H1 (cell line): ENCODE measurements at regions not wholly inside any gene's neighbourhood (a gene's known extent, or its start where the extent isn't known, plus 50 kb on each side); places are given as distances from the start of the nearest gene placed in this dataset.

Experiments used
- CTCF ChIA-PET: fragments of 300-600 bp; sonication (Branson Sonifier 250); formaldehyde crosslinking; loops from one replicate; lab custom pipeline; 2021; ENCODE audit not compliant: partially characterized antibody; lab: Charles Lee
- POLR2A ChIA-PET: fragments of 300-600 bp; sonication (Branson Sonifier 250); formaldehyde crosslinking; loops from one replicate; lab custom pipeline; 2021; ENCODE audit warnings: inconsistent platforms; ENCODE audit not compliant: partially characterized antibody; lab: Charles Lee
- DNase-seq, 2 experiments: peaks; one replicate each; pipeline versions ENCODE4 v3.0.0 to v3.0.0-alpha.2; 2010 to 2022; ENCODE audit warnings: low spot score in 2 of 2, low read depth in 1 of 2, mixed read lengths in 1 of 2
- FAIRE-seq: peaks from 2 replicates; lab custom pipeline; 2011; peaks lifted over from hg19 to GRCh38; lab: Jason Lieb, UNC
- H2AFZ ChIP-seq: 2 replicates; pipeline ENCODE4 v1.8.1; 2012; ENCODE audit warnings: low read length, inconsistent platforms
- H2AK5ac ChIP-seq: 2 replicates; pipeline ENCODE4 v1.6.1; 2013; ENCODE audit warnings: low read depth, low read length
- H2BK120ac ChIP-seq: replicated peaks from 2 replicates; pipeline ENCODE3; 2013; ENCODE audit warnings: low read depth, low read length, inconsistent platforms
- H2BK12ac ChIP-seq: 2 replicates; pipeline ENCODE4 v1.6.1; 2013; ENCODE audit warnings: low read depth, low read length
- H2BK15ac ChIP-seq: 2 replicates; pipeline ENCODE4 v1.6.1; 2013; ENCODE audit warnings: low read length
- H2BK20ac ChIP-seq: 2 replicates; pipeline ENCODE4 v1.6.1; 2013; ENCODE audit warnings: low read length
- H2BK5ac ChIP-seq: 2 replicates; pipeline ENCODE4 v1.6.1; 2013; ENCODE audit warnings: low read depth, low read length
- H3K14ac ChIP-seq: 2 replicates; pipeline ENCODE4 v1.6.1; 2013; ENCODE audit warnings: inconsistent platforms; ENCODE audit not compliant: insufficient read length
- H3K18ac ChIP-seq: 2 replicates; pipeline ENCODE4 v1.6.1; 2013; ENCODE audit warnings: low read length; ENCODE audit errors: extremely low read depth
- H3K23ac ChIP-seq: 2 replicates; pipeline ENCODE4 v1.6.1; 2013; ENCODE audit warnings: inconsistent platforms; ENCODE audit not compliant: insufficient read length
- H3K23me2 ChIP-seq: 2 replicates; pipeline ENCODE4 v1.6.1; 2013; ENCODE audit warnings: low read depth, low read length
- H3K27ac ChIP-seq: 2 replicates; pipeline ENCODE4 v1.6.1; 2011; ENCODE audit warnings: low read depth, low read length, inconsistent platforms
- H3K27me3 ChIP-seq, 4 experiments: replicated peaks in 1 of 4; 1 replicate in 1 of 4; 2 replicates in 3 of 4; pipeline versions ENCODE4 v1.6.1 to v1.8.1; 2011 to 2013; ENCODE audit warnings: low read length in 3 of 4, mild to moderate bottlenecking in 3 of 4, inconsistent platforms in 2 of 4, mixed read lengths in 2 of 4, moderate library complexity in 1 of 4; ENCODE audit not compliant: control insufficient read depth in 3 of 4, insufficient read depth in 3 of 4; ENCODE audit errors: extremely low read depth in 1 of 4
- H3K36me3 ChIP-seq, 4 experiments: 2 replicates each; pipeline versions ENCODE4 v1.6.1 to v1.8.1; 2011 to 2013; ENCODE audit warnings: mild to moderate bottlenecking in 4 of 4, low read length in 3 of 4, moderate library complexity in 2 of 4, control low read depth in 1 of 4, inconsistent platforms in 1 of 4; ENCODE audit not compliant: insufficient read depth in 4 of 4, control insufficient read depth in 2 of 4
- H3K4ac ChIP-seq: replicated peaks from 2 replicates; pipeline ENCODE3; 2013; ENCODE audit warnings: low read length, low read depth, mixed read lengths, inconsistent platforms; ENCODE audit not compliant: insufficient read length
- H3K4me1 ChIP-seq, 4 experiments: replicated peaks in 1 of 4; 1 replicate in 1 of 4; 2 replicates in 3 of 4; pipeline versions ENCODE4 v1.6.1 to v1.8.1; 2011 to 2013; ENCODE audit warnings: low read length in 3 of 4, inconsistent platforms in 2 of 4, mixed read lengths in 1 of 4; ENCODE audit not compliant: insufficient read depth in 4 of 4, control insufficient read depth in 3 of 4
- H3K4me2 ChIP-seq, 2 experiments: 2 replicates each; pipeline versions ENCODE4 v1.6.1 to v1.8.1; 2011 to 2013; ENCODE audit warnings: low read depth in 2 of 2, low read length in 2 of 2, control low read depth in 1 of 2, inconsistent platforms in 1 of 2, mild to moderate bottlenecking in 1 of 2; ENCODE audit not compliant: insufficient read depth in 1 of 2
- H3K4me3 ChIP-seq, 4 experiments: fragments of 200-600, 300-600 bp in 1 of 4; sonication (generic), shearing (Covaris generic), sonication (Bioruptor Twin) in 1 of 4; 2 replicates each; pipeline versions ENCODE4 v1.5.1 to v1.8.1; 2011 to 2016; ENCODE audit warnings: low read length in 4 of 4, low read depth in 3 of 4, control low read depth in 2 of 4, inconsistent platforms in 2 of 4, mild to moderate bottlenecking in 2 of 4, mixed read lengths in 1 of 4, moderate library complexity in 1 of 4; ENCODE audit not compliant: insufficient read depth in 2 of 4; ENCODE audit errors: extremely low read depth in 1 of 4
- H3K56ac ChIP-seq: replicated peaks from 2 replicates; pipeline ENCODE3; 2013; ENCODE audit warnings: low read depth, mild to moderate bottlenecking, mixed read lengths, low read length, inconsistent platforms; ENCODE audit not compliant: insufficient read length
- H3K79me1 ChIP-seq: 2 replicates; pipeline ENCODE4 v1.6.1; 2013; ENCODE audit warnings: low read depth, low read length, control low read depth
- H3K79me2 ChIP-seq, 2 experiments: 2 replicates each; pipeline versions ENCODE4 v1.6.1 to v1.8.1; 2012 to 2013; ENCODE audit warnings: low read length in 2 of 2, mild to moderate bottlenecking in 2 of 2, inconsistent platforms in 1 of 2; ENCODE audit not compliant: insufficient read depth in 2 of 2, control insufficient read depth in 1 of 2
- H3K9ac ChIP-seq, 4 experiments: replicated peaks in 1 of 4; 1 replicate in 1 of 4; 2 replicates in 3 of 4; pipeline versions ENCODE4 v1.6.1 to v1.8.1; 2011 to 2013; ENCODE audit warnings: low read depth in 3 of 4, low read length in 3 of 4, control low read depth in 2 of 4, mild to moderate bottlenecking in 2 of 4, moderate library complexity in 2 of 4, inconsistent platforms in 1 of 4; ENCODE audit errors: extremely low read depth in 1 of 4
- H3K9me3 ChIP-seq, 2 experiments: 2 replicates each; pipeline versions ENCODE4 v1.6.1 to v1.8.1; 2012 to 2013; ENCODE audit warnings: mild to moderate bottlenecking in 2 of 2, moderate library complexity in 2 of 2, control low read depth in 1 of 2, inconsistent platforms in 1 of 2, low read depth in 1 of 2, low read length in 1 of 2, mixed read lengths in 1 of 2; ENCODE audit not compliant: insufficient read depth in 2 of 2
- H4K20me1 ChIP-seq, 2 experiments: replicated peaks in 1 of 2; 2 replicates each; pipeline versions ENCODE3 to v1.8.1; 2011 to 2013; ENCODE audit warnings: inconsistent platforms in 2 of 2, low read length in 2 of 2, mild to moderate bottlenecking in 1 of 2; ENCODE audit not compliant: insufficient read depth in 2 of 2, control insufficient read depth in 1 of 2
- H4K5ac ChIP-seq: 2 replicates; pipeline ENCODE4 v1.6.1; 2013; ENCODE audit warnings: low read length, low read depth, mixed read lengths, inconsistent platforms; ENCODE audit not compliant: insufficient read length
- H4K8ac ChIP-seq: 2 replicates; pipeline ENCODE4 v1.8.0; 2013; ENCODE audit warnings: mild to moderate bottlenecking, moderate library complexity, low read length, inconsistent platforms; ENCODE audit not compliant: insufficient read depth; ENCODE audit errors: extremely low read depth
- H4K91ac ChIP-seq: replicated peaks from 2 replicates; pipeline ENCODE3; 2013; ENCODE audit warnings: low read length, mixed read lengths, inconsistent platforms; ENCODE audit not compliant: insufficient read length
- BRCA1 ChIP-seq: IDR thresholded peaks from 2 replicates; pipeline ENCODE4 v1.6.1; 2012; ENCODE audit warnings: low read depth, low read length, improper control_type of control experiment
- CHD1 ChIP-seq: IDR thresholded peaks from 2 replicates; pipeline ENCODE4 v1.6.1; 2012; ENCODE audit warnings: low read depth, low read length, improper control_type of control experiment
- GABPA ChIP-seq: IDR thresholded peaks from 2 replicates; pipeline ENCODE4 v1.6.1; 2011; ENCODE audit warnings: mild to moderate bottlenecking, low read length, moderate library complexity, borderline replicate concordance; ENCODE audit not compliant: insufficient read depth
- MAFK ChIP-seq: IDR thresholded peaks from 2 replicates; pipeline ENCODE4 v1.6.1; 2012; ENCODE audit warnings: low read depth, mild to moderate bottlenecking, improper control_type of control experiment, low read length
- PHF8 ChIP-seq: fragments of 200-600 bp; sonication (generic); conservative IDR thresholded peaks from 2 replicates; pipeline ENCODE4 v1.7.1; 2012; ENCODE audit warnings: low read depth, mild to moderate bottlenecking, inconsistent platforms, low read length, moderate library complexity
- SRF ChIP-seq: IDR thresholded peaks from 2 replicates; pipeline ENCODE4 v1.6.1; 2011; ENCODE audit warnings: mild to moderate bottlenecking, low read depth, low read length, moderate library complexity
- TAF1 ChIP-seq: IDR thresholded peaks from 2 replicates; pipeline ENCODE4 v1.6.1; 2011; ENCODE audit warnings: mild to moderate bottlenecking, low read depth, low read length
- WGBS, 2 experiments: shearing (Covaris generic) in 1 of 2; methylation state at CpG; one replicate each; pipeline versions ENCODE4 v1.1.6 to v1.1.7; 2013 to 2015; ENCODE audit warnings: low lambda C conversion rate in 2 of 2, mixed read lengths in 2 of 2, inconsistent platforms in 1 of 2, low coverage in 1 of 2, missing lambda C conversion rate in 1 of 2; ENCODE audit not compliant: insufficient replicate concordance in 2 of 2, insufficient coverage in 1 of 2, insufficient read length in 1 of 2; ENCODE audit errors: extremely low coverage in 1 of 2, missing lambda C conversion rate in 1 of 2; 5-methylcytosine and 5-hydroxymethylcytosine counted together
- TF ChIP-seq, protein P1 (sequence below), 3 experiments: IDR thresholded peaks; 1 replicate in 2 of 3; 2 replicates in 1 of 3; pipeline versions ENCODE4 v1.5.1 to v1.6.1; 2011; ENCODE audit warnings: low read length in 3 of 3, mild to moderate bottlenecking in 3 of 3, inconsistent platforms in 2 of 3, low read depth in 1 of 3, moderate library complexity in 1 of 3; ENCODE audit not compliant: insufficient read depth in 1 of 3; ENCODE audit errors: control extremely low read depth in 1 of 3

GRCh38 chr10:118409295-118409694 is 67.2 kb upstream of the FAM204A start:
- Histone ChIP-seq H2BK20ac (no peak overlapping the region), H3K4me3 (no peak overlapping the region), H3K36me3 (no peaks in the 10 kb centered on the region), H2BK15ac (no peak overlapping the region), H2AK5ac (no peak overlapping the region), H2BK120ac (no peak overlapping the region), H3K4me1 (peaks cover 3 to 11% (median 7%) of the 10 kb centered on the region in 4 experiments), H3K56ac (no peak overlapping the region), H3K23me2 (no peaks in the 10 kb centered on the region; the same call in 1 of the 2 replicates), H3K9ac (no peak overlapping the region), H3K14ac (no peak overlapping the region), H3K23ac (no peak overlapping the region), H2BK12ac (no peak overlapping the region), H3K27me3 (no peaks in the 10 kb centered on the region; a peak in 1 of 7 replicates), H3K4ac (no peak overlapping the region), H4K8ac (no peak overlapping the region), H3K79me2 (no peaks in the 10 kb centered on the region), H3K4me2 (no peak overlapping the region; a peak in 1 of 4 replicates), H4K5ac (no peak overlapping the region), H2BK5ac (no peak overlapping the region), H3K18ac (no peak overlapping the region), H4K91ac (no peak overlapping the region), H3K27ac (no peak overlapping the region), H3K9me3 (no peaks in the 10 kb centered on the region), H3K79me1 (no peaks in the 10 kb centered on the region), H2AFZ (no peak overlapping the region), H4K20me1 (no peaks in the 10 kb centered on the region)
- POLR2A ChIA-PET = no interaction called here
- FAIRE-seq (no peak), DNase-seq (no peak)
- no peak for TF ChIP-seq SRF
- TF ChIP-seq GABPA = no peak
- no peak for TF ChIP-seq MAFK
- no peak for TF ChIP-seq TAF1
- TF ChIP-seq, protein P1, sequence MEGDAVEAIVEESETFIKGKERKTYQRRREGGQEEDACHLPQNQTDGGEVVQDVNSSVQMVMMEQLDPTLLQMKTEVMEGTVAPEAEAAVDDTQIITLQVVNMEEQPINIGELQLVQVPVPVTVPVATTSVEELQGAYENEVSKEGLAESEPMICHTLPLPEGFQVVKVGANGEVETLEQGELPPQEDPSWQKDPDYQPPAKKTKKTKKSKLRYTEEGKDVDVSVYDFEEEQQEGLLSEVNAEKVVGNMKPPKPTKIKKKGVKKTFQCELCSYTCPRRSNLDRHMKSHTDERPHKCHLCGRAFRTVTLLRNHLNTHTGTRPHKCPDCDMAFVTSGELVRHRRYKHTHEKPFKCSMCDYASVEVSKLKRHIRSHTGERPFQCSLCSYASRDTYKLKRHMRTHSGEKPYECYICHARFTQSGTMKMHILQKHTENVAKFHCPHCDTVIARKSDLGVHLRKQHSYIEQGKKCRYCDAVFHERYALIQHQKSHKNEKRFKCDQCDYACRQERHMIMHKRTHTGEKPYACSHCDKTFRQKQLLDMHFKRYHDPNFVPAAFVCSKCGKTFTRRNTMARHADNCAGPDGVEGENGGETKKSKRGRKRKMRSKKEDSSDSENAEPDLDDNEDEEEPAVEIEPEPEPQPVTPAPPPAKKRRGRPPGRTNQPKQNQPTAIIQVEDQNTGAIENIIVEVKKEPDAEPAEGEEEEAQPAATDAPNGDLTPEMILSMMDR (IDR thresholded peaks at IDR 0.05; ENCODE audit: control extremely low read depth in 1 of 3, insufficient read depth in 1 of 3, low read depth in 1 of 3, low read length in 3 of 3) = no peak
- no peak for TF ChIP-seq PHF8
- TF ChIP-seq CHD1 = no peak
- no peak for TF ChIP-seq BRCA1
- CTCF ChIA-PET = no interaction called here
- WGBS, 2 experiments = 77% methylated on average over 6 of the region's 6 CpGs; no CpG with 5 or more reads in 1 of the 2 experiments
